Activated CD8-positive, alpha-beta memory T cell treated with anti-CD3 and anti-CD28 coated beads, Interleukin-2, amount 10 ng/mL, durations not matched to agents 7 days and 5 days (primary cell): ENCODE measurements at regions not wholly inside any gene's neighbourhood (a gene's known extent, or its start where the extent isn't known, plus 50 kb on each side); places are given as distances from the start of the nearest gene placed in this dataset.

Experiments
- ATAC-seq: fragments of 150-1000 bp; cut with Tn5 transposase; one replicate; pipeline ENCODE4 v1.10.0; 2021; ENCODE audit warnings: moderate library complexity
- CTCF ChIA-PET: fragments of 350-600 bp; sonication (Branson Sonifier 250); formaldehyde crosslinking; loops from one replicate; lab custom pipeline; 2021; ENCODE audit warnings: antibody characterized with exemption; lab: Charles Lee
- DNase-seq: peaks from one replicate; pipeline ENCODE4 v3.0.0-alpha.2; 2020
- H3K27ac Mint-ChIP-seq: one replicate; pipeline ENCODE4 v1.8.0; 2021; ENCODE audit warnings: mild to moderate bottlenecking, mixed read lengths
- H3K27me3 Mint-ChIP-seq: one replicate; pipeline ENCODE4 v1.8.0; 2021; ENCODE audit warnings: mixed read lengths
- H3K36me3 Mint-ChIP-seq: one replicate; pipeline ENCODE4 v1.8.0; 2021; ENCODE audit warnings: mild to moderate bottlenecking, mixed read lengths
- H3K4me1 Mint-ChIP-seq: one replicate; pipeline ENCODE4 v1.8.0; 2021; ENCODE audit warnings: mixed read lengths
- H3K4me3 Mint-ChIP-seq: one replicate; pipeline ENCODE4 v1.8.0; 2021; ENCODE audit warnings: mild to moderate bottlenecking, moderate library complexity, mixed read lengths
- H3K9me3 Mint-ChIP-seq: one replicate; pipeline ENCODE4 v1.8.0; 2022; ENCODE audit warnings: low read depth, mixed read lengths

- no peak overlapping the region for H3K4me3 Mint-ChIP-seq
- CTCF ChIA-PET: no interaction called here
- H3K36me3 Mint-ChIP-seq: no peaks in the 10 kb centered on the region
- DNase-seq: no peak
- no peaks in the 10 kb centered on the region for H3K27me3 Mint-ChIP-seq
- no peaks in the 10 kb centered on the region for H3K4me1 Mint-ChIP-seq
- H3K27ac Mint-ChIP-seq: no peak overlapping the region
- no peak for ATAC-seq
- peaks cover 8% of the 10 kb centered on the region for H3K9me3 Mint-ChIP-seq
These were observed 908.2 kb upstream of the NR2F2 start for GRCh38 chr15:95422255-95422654.

- Mint-ChIP-seq H3K27ac (no peak overlapping the region), H3K4me3 (no peak overlapping the region), H3K9me3 (peaks cover 5% of the 10 kb centered on the region), H3K4me1 (no peaks in the 10 kb centered on the region), H3K27me3 (no peaks in the 10 kb centered on the region), H3K36me3 (no peaks in the 10 kb centered on the region)
- CTCF ChIA-PET: no interaction called here
- ATAC-seq (no peak), DNase-seq (no peak)
These were observed 904.6 kb upstream of the NR2F2 start for GRCh38 chr15:95425859-95426258.

GRCh38 chr15:95429345-95429744 is 901.2 kb upstream of the NR2F2 start:
- ATAC-seq: no peak
- no peak for DNase-seq
- no peak overlapping the region for H3K4me3 Mint-ChIP-seq

GRCh38 chr15:95431518-95431917 is 899.0 kb upstream of the NR2F2 start:
- CTCF ChIA-PET: no interaction called here
- H3K4me1 Mint-ChIP-seq: no peaks in the 10 kb centered on the region
- no peak overlapping the region for H3K27ac Mint-ChIP-seq
- H3K36me3 Mint-ChIP-seq: no peaks in the 10 kb centered on the region
- H3K27me3 Mint-ChIP-seq: peaks cover 2% of the 10 kb centered on the region
- peaks cover 3% of the 10 kb centered on the region for H3K9me3 Mint-ChIP-seq
- DNase-seq (no peak), ATAC-seq (no peak)
- no peak overlapping the region for H3K4me3 Mint-ChIP-seq

More at GRCh38 chr15:95429345-95429744, 901.2 kb upstream of the NR2F2 start:
- Mint-ChIP-seq H3K27ac (no peak overlapping the region), H3K9me3 (peaks cover 3% of the 10 kb centered on the region), H3K4me1 (no peaks in the 10 kb centered on the region), H3K36me3 (no peaks in the 10 kb centered on the region), H3K27me3 (peaks cover 2% of the 10 kb centered on the region)
- CTCF ChIA-PET: no interaction called here

- no peaks in the 10 kb centered on the region for H3K4me1 Mint-ChIP-seq
- DNase-seq (no peak), ATAC-seq (no peak)
- peaks cover 5% of the 10 kb centered on the region for H3K27me3 Mint-ChIP-seq
- H3K4me3 Mint-ChIP-seq: no peak overlapping the region
- H3K36me3 Mint-ChIP-seq: no peaks in the 10 kb centered on the region
- H3K9me3 Mint-ChIP-seq: no peaks in the 10 kb centered on the region
- no peak overlapping the region for H3K27ac Mint-ChIP-seq
- CTCF ChIA-PET: no interaction called here
These were observed 897.6 kb upstream of the NR2F2 start for GRCh38 chr15:95432878-95433405.

- no peak for ATAC-seq
- CTCF ChIA-PET: no interaction called here
- H3K9me3 Mint-ChIP-seq: no peaks in the 10 kb centered on the region
- DNase-seq: no peak
- H3K27ac Mint-ChIP-seq: no peak overlapping the region
- H3K4me3 Mint-ChIP-seq: no peak overlapping the region
- peaks cover 16% of the 10 kb centered on the region for H3K27me3 Mint-ChIP-seq
- H3K36me3 Mint-ChIP-seq: no peaks in the 10 kb centered on the region
- no peaks in the 10 kb centered on the region for H3K4me1 Mint-ChIP-seq
These were observed 890.6 kb upstream of the NR2F2 start for GRCh38 chr15:95439922-95440376.

- H3K36me3 Mint-ChIP-seq: no peaks in the 10 kb centered on the region
- CTCF ChIA-PET: no interaction called here
- no peaks in the 10 kb centered on the region for H3K9me3 Mint-ChIP-seq
- H3K27me3 Mint-ChIP-seq: peaks cover 16% of the 10 kb centered on the region
- no peak overlapping the region for H3K27ac Mint-ChIP-seq
- ATAC-seq (no peak), DNase-seq (no peak)
- no peak overlapping the region for H3K4me3 Mint-ChIP-seq
- H3K4me1 Mint-ChIP-seq: no peaks in the 10 kb centered on the region
These were observed 889.8 kb upstream of the NR2F2 start for GRCh38 chr15:95440712-95441111.

- Mint-ChIP-seq H3K4me1 (peaks cover 13% of the 10 kb centered on the region), H3K27ac (no peak overlapping the region), H3K27me3 (peaks cover 16% of the 10 kb centered on the region), H3K9me3 (peaks cover 3% of the 10 kb centered on the region), H3K4me3 (no peak overlapping the region), H3K36me3 (peaks cover 3% of the 10 kb centered on the region)
- DNase-seq (no peak), ATAC-seq (no peak)
- CTCF ChIA-PET: no interaction called here
These were observed 888.3 kb upstream of the NR2F2 start for GRCh38 chr15:95442107-95442719.

GRCh38 chr15:95444860-95445259 is 885.6 kb upstream of the NR2F2 start:
- no peak for DNase-seq

GRCh38 chr15:95446854-95447253 is 883.6 kb upstream of the NR2F2 start:
- ATAC-seq: peak; percentile 95
- peaks cover 41% of the 10 kb centered on the region for H3K27me3 Mint-ChIP-seq
- H3K4me3 Mint-ChIP-seq: peak overlapping the region; percentile 13
- H3K4me1 Mint-ChIP-seq: peaks cover 24% of the 10 kb centered on the region
- H3K27ac Mint-ChIP-seq: peak overlapping the region; percentile 56
- CTCF ChIA-PET: no interaction called here
- H3K36me3 Mint-ChIP-seq: peaks cover 3% of the 10 kb centered on the region
- peaks cover 3% of the 10 kb centered on the region for H3K9me3 Mint-ChIP-seq
- DNase-seq: peak; percentile 76

More at GRCh38 chr15:95444860-95445259, 885.6 kb upstream of the NR2F2 start:
- no peak overlapping the region for H3K27ac Mint-ChIP-seq
- no peak overlapping the region for H3K4me3 Mint-ChIP-seq
- peaks cover 3% of the 10 kb centered on the region for H3K36me3 Mint-ChIP-seq
- CTCF ChIA-PET: no interaction called here
- H3K9me3 Mint-ChIP-seq: peaks cover 3% of the 10 kb centered on the region
- ATAC-seq: no peak
- H3K4me1 Mint-ChIP-seq: peaks cover 24% of the 10 kb centered on the region
- H3K27me3 Mint-ChIP-seq: peaks cover 28% of the 10 kb centered on the region

- Mint-ChIP-seq H3K27me3 (peaks cover 40% of the 10 kb centered on the region), H3K4me3 (no peak overlapping the region), H3K36me3 (peaks cover 3% of the 10 kb centered on the region), H3K4me1 (peaks cover 24% of the 10 kb centered on the region), H3K27ac (no peak overlapping the region), H3K9me3 (peaks cover 3% of the 10 kb centered on the region)
- DNase-seq (no peak), ATAC-seq (peak; percentile 6)
- CTCF ChIA-PET: no interaction called here
These were observed 883.0 kb upstream of the NR2F2 start for GRCh38 chr15:95447486-95447885.

GRCh38 chr15:95448531-95449229 is 881.8 kb upstream of the NR2F2 start:
- Mint-ChIP-seq H3K4me3 (no peak overlapping the region), H3K4me1 (peaks cover 24% of the 10 kb centered on the region), H3K27ac (no peak overlapping the region), H3K27me3 (peaks cover 31% of the 10 kb centered on the region), H3K9me3 (peaks cover 3% of the 10 kb centered on the region), H3K36me3 (peaks cover 3% of the 10 kb centered on the region)
- CTCF ChIA-PET: no interaction called here
- DNase-seq (no peak), ATAC-seq (no peak)

GRCh38 chr15:95449230-95449628 is 881.3 kb upstream of the NR2F2 start:
- Mint-ChIP-seq H3K27ac (no peak overlapping the region), H3K9me3 (peaks cover 3% of the 10 kb centered on the region), H3K4me3 (no peak overlapping the region), H3K4me1 (peaks cover 24% of the 10 kb centered on the region), H3K27me3 (peaks cover 29% of the 10 kb centered on the region), H3K36me3 (peaks cover 3% of the 10 kb centered on the region)
- no peak for DNase-seq
- no peak for ATAC-seq
- CTCF ChIA-PET: no interaction called here

GRCh38 chr15:95450413-95450812 is 880.1 kb upstream of the NR2F2 start:
- Mint-ChIP-seq H3K4me1 (peaks cover 32% of the 10 kb centered on the region), H3K36me3 (peaks cover 8% of the 10 kb centered on the region), H3K27ac (no peak overlapping the region), H3K4me3 (no peak overlapping the region), H3K27me3 (peaks cover 29% of the 10 kb centered on the region), H3K9me3 (peaks cover 8% of the 10 kb centered on the region)
- DNase-seq: no peak
- CTCF ChIA-PET: no interaction called here
- no peak for ATAC-seq
